ENCODE measurements at regions not wholly inside any gene's neighbourhood (a gene's known extent, or its start where the extent isn't known, plus 50 kb on each side); places are given as distances from the start of the nearest gene placed in this dataset.

DNA sequence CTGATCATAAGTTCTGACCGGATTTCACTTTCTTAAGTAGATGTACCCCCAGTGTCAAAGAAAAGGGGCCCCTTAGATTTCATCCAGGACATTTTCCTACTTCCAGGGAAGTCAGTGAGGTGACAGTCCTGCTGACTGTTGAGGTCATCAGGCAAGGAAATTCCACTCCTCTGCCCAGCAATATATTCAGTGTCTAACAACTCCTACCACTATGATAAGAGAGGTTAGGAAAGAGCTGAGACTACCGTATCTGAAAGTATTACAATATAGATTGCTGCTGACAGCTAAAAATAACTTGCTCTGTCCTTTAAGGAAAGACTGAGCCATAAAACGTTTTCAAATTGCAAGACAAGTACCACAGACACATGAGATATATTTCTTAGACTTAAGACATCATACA is 325.1 kb downstream of the EFNB2 start:
- TF ChIP-seq, protein P1, sequence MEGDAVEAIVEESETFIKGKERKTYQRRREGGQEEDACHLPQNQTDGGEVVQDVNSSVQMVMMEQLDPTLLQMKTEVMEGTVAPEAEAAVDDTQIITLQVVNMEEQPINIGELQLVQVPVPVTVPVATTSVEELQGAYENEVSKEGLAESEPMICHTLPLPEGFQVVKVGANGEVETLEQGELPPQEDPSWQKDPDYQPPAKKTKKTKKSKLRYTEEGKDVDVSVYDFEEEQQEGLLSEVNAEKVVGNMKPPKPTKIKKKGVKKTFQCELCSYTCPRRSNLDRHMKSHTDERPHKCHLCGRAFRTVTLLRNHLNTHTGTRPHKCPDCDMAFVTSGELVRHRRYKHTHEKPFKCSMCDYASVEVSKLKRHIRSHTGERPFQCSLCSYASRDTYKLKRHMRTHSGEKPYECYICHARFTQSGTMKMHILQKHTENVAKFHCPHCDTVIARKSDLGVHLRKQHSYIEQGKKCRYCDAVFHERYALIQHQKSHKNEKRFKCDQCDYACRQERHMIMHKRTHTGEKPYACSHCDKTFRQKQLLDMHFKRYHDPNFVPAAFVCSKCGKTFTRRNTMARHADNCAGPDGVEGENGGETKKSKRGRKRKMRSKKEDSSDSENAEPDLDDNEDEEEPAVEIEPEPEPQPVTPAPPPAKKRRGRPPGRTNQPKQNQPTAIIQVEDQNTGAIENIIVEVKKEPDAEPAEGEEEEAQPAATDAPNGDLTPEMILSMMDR (IDR thresholded peaks at IDR 0.05): no peak
- no peak for TF ChIP-seq POLR2AphosphoS5 (IDR thresholded peaks at IDR 0.05)
- TF ChIP-seq POLR2A (IDR thresholded peaks at IDR 0.05; ENCODE audit: low read depth): no peak

Measured in esophagus muscularis mucosa (tissue), 3 donors.